IMR-90 (cell line): ENCODE measurements at regions not wholly inside any gene's neighbourhood (a gene's known extent, or its start where the extent isn't known, plus 50 kb on each side); places are given as distances from the start of the nearest gene placed in this dataset.

Source experiments
- BHLHE40 ChIP-seq: fragments of 150-350 bp; IDR thresholded peaks from 2 replicates; pipeline ENCODE4 v1.6.1; 2016; ENCODE audit warnings: mild to moderate bottlenecking, low read depth, low read length
- CEBPB ChIP-seq: IDR thresholded peaks from 2 replicates; pipeline ENCODE4 v1.6.1; 2012; ENCODE audit warnings: low read depth, low read length, improper control_type of control experiment
- ELK1 ChIP-seq: fragments of 150-350 bp; IDR thresholded peaks from 2 replicates; pipeline ENCODE4 v1.6.1; 2016; ENCODE audit warnings: low read depth, mild to moderate bottlenecking, low read length, moderate library complexity, borderline replicate concordance
- MAFK ChIP-seq: IDR thresholded peaks from 2 replicates; pipeline ENCODE4 v1.6.1; 2012; ENCODE audit warnings: low read depth, low read length, improper control_type of control experiment
- MAZ ChIP-seq: IDR thresholded peaks from 2 replicates; pipeline ENCODE4 v1.6.1; 2012; ENCODE audit warnings: low read depth, mild to moderate bottlenecking, low read length, improper control_type of control experiment, moderate library complexity, borderline replicate concordance
- MXI1 ChIP-seq: IDR thresholded peaks from 2 replicates; pipeline ENCODE4 v1.6.1; 2012; ENCODE audit warnings: low read depth, mild to moderate bottlenecking, low read length, moderate library complexity, borderline replicate concordance
- POLR2A ChIP-seq: IDR thresholded peaks from 2 replicates; pipeline ENCODE4 v1.6.1; 2012; ENCODE audit warnings: mild to moderate bottlenecking, low read depth, low read length
- RAD21 ChIP-seq: IDR thresholded peaks from 2 replicates; pipeline ENCODE4 v1.6.1; 2012; ENCODE audit warnings: low read length, improper control_type of control experiment
- RFX5 ChIP-seq: IDR thresholded peaks from 2 replicates; pipeline ENCODE4 v1.8.0; 2012; ENCODE audit warnings: low read depth, mild to moderate bottlenecking, low read length, moderate library complexity
- TF ChIP-seq, protein P1 (sequence below): conservative IDR thresholded peaks from 2 replicates; pipeline ENCODE4 v1.5.1; 2012; ENCODE audit warnings: mild to moderate bottlenecking, low read depth, low read length, improper control_type of control experiment
- TF ChIP-seq, protein P2 (sequence below): fragments of 150-350 bp; IDR thresholded peaks from 2 replicates; pipeline ENCODE4 v1.6.1; 2017; ENCODE audit warnings: mild to moderate bottlenecking, antibody characterized with exemption, low read length, low read depth

DNA sequence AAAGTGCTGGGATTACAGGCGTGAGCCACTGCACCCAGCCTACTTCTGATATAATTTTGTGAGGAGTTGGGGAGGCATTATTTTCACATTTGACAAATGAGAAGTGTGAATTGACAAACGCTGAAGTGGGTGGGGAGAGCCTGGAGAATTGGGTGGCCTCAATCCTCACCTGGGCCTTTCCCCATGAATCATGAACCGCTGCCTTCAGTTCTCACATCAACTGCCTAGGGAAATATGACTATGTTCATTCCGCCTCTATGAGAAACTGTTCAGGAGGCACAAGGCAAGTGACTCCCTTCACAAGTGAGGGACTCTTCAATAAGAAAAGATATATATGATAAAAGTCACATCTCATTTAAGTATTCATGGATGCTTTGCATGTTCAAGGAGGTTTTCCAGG is 96.6 kb upstream of the RND3 start:
- no peak for TF ChIP-seq POLR2A
- TF ChIP-seq, protein P1, sequence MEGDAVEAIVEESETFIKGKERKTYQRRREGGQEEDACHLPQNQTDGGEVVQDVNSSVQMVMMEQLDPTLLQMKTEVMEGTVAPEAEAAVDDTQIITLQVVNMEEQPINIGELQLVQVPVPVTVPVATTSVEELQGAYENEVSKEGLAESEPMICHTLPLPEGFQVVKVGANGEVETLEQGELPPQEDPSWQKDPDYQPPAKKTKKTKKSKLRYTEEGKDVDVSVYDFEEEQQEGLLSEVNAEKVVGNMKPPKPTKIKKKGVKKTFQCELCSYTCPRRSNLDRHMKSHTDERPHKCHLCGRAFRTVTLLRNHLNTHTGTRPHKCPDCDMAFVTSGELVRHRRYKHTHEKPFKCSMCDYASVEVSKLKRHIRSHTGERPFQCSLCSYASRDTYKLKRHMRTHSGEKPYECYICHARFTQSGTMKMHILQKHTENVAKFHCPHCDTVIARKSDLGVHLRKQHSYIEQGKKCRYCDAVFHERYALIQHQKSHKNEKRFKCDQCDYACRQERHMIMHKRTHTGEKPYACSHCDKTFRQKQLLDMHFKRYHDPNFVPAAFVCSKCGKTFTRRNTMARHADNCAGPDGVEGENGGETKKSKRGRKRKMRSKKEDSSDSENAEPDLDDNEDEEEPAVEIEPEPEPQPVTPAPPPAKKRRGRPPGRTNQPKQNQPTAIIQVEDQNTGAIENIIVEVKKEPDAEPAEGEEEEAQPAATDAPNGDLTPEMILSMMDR, result no peak
- no peak for TF ChIP-seq CEBPB
- no peak for TF ChIP-seq MAZ
- no peak for TF ChIP-seq BHLHE40
- no peak for TF ChIP-seq RFX5
- TF ChIP-seq, protein P2, sequence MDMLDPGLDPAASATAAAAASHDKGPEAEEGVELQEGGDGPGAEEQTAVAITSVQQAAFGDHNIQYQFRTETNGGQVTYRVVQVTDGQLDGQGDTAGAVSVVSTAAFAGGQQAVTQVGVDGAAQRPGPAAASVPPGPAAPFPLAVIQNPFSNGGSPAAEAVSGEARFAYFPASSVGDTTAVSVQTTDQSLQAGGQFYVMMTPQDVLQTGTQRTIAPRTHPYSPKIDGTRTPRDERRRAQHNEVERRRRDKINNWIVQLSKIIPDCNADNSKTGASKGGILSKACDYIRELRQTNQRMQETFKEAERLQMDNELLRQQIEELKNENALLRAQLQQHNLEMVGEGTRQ, result no peak
- no peak for TF ChIP-seq RAD21
- TF ChIP-seq MAFK, result no peak
- TF ChIP-seq ELK1, result no peak
- TF ChIP-seq MXI1, result no peak
